Femur (tissue), 1 donor: ENCODE measurements at regions not wholly inside any gene's neighbourhood (a gene's known extent, or its start where the extent isn't known, plus 50 kb on each side); places are given as distances from the start of the nearest gene placed in this dataset.
"Not testable (repeated sequence)": the region's sequence is repeated elsewhere in the genome, so short reads cannot be mapped to it uniquely, and the experiment has no call there.

Source experiments
- DNase-seq: peaks from one replicate; pipeline ENCODE4 v3.0.0-alpha.2; 2017

DNA sequence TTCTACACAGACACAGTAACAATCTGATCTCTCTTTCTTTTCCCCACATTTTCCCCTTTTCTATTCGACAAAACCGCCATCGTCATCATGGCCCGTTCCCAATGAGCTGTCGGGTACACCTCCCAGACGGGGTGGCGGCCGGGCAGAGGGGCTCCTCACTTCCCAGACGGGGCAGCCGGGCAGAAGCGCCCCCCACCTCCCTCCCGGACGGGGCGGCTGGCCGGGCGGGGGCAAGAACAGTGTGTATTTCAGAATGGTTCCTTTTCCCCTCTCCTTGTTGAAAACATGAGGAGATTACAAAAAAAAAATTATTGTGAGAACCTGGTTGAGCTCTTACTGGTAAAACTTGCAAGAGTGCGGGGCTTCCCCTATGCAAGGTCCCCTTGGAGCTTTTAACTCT, 178.0 kb upstream of the GALNT15 start:
- DNase-seq = not testable (repeated sequence)

DNA sequence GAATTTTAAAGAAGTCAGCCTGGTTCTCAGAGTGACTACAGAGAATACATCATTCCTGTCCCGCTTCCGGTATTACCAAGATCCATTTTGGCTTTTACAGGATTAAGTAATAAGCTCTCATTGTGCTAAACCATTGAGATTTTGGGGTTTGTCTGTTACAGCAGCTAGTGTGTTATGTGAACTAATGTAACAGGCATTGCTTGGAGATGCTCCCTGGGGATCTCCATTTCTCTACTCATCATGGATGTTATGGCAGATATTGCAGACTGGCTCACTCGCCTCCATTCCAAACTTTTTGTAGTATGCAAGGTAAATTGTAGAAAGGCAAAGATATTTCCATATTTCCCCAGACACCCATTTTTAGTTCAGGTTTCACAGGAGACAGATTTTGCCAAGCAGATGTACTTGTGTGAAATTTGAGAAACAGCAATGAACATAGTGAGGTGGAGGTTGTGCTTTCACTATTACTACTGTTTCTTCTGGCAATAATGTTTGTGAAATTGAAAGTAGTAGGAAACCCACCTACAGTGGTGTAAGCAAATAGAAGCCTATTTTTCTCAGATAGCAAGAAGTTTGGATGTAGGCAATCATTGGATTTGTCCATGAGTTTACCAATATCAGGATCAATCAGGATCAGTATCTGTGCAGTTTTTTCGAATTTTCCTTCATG, 177.1 kb upstream of the GALNT15 start:
- no peak for DNase-seq

DNA sequence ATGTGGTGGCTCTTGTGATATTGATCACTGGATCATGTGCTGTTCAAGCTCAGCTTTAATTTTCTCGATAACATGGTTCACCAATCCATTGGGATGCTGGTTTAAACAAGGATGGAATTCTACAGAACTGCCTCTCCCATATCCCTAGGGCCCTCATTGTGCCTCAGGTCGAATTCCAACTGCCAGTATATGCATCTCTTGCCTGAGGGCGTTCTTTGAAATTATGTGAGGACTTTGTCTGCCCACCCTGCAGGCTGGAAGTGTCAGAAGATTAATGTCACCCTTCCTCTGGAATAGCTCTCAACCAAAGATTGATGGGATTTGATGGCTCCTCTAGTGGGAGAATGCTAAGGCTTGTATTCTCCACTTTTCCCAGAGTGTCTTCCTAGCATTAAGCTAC, 175.6 kb upstream of the GALNT15 start:
- DNase-seq = no peak

DNA sequence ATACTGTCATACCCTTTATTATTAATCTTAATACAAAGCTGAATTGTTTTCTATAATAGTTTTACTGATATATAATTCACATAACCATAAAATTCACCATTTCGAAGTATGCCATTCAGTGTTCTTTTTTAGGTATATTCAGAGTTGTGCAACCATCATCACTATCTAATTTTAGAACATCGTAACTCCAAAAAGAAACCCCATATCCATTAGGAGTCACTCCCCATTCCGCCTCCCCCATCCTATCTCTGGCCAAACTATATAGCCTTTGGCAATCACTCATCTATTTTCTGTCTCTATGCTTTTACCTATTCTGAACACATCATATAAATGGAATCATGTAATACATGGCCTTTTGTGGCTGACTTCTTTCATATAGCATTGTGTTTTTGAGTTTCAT, 169.7 kb upstream of the GALNT15 start:
- no peak for DNase-seq

DNA sequence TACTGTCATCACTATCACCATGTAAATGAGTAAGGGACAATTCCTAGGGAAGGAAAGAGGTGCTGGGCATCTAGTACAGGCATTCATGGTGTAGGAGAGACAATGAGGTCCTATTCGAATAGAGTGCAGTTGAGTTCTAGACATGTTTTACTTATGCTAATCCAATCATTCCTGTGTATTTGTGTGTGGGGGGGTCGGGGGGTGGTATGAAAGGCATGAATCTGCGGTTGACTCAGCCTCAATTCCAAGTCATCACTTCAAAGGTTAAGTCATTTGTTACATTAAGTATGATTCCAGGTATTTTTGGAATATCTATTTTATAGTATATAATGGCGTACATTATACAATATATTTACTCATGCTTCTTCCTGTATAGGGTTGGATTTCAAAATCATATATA, 163.1 kb upstream of the GALNT15 start:
- DNase-seq = no peak

DNA sequence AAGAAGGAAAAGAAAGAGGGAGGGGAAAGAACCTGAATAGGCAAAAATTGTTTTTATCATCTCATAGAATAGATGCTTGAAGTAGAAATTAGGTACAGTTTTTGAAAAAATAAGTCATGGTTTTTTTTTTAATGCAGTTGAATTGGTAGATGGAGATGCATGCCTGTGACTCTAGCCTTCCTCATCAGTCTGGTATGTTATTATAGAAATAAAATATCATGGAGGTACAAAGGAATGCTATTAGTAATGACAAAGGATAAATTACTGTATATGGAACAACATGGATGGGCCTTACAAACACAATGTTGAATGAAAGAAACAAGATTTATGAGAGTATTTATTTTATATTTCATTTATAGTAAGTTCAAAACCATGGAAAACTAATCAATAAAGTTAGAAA, 162.4 kb upstream of the GALNT15 start:
- no peak for DNase-seq

DNA sequence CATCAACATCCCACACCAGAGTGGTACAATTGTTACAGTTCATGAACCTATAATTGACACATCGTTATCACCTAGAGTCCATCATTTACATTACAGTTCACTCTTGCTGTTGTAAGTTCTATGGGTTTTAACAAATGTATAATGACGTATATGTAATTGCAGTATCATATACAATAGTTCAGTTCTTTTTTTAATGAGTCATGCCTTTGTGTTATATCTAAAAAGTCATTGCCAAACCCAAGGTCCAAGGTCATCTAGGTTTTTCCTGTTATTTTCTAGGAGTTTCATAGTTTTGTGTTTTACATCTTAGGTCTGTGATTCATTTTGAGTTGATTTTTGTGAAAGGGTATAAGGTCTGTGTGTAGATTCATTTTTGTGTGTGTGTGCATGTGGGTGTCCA, 160.9 kb upstream of the GALNT15 start:
- DNase-seq = no peak

DNA sequence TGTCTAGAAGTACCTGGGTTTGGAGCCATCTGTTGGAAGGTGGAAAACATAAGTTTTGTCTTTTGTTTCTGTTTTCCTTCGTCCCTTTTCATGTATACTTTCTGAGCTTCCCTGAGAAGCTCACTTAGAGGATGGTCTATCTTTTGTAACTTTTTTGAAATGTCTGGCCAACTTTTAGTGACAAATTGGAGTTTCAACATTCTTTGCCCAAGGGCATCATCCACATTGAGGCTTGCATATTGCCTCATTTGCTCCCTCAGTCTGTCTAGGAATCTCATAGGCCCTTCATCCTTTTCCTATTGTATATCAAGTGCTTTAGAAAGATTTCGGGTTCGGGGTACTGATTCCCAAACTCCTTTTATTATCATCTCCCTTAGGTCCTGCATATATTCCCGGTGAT, 152.7 kb upstream of the GALNT15 start:
- not testable (repeated sequence) for DNase-seq

DNA sequence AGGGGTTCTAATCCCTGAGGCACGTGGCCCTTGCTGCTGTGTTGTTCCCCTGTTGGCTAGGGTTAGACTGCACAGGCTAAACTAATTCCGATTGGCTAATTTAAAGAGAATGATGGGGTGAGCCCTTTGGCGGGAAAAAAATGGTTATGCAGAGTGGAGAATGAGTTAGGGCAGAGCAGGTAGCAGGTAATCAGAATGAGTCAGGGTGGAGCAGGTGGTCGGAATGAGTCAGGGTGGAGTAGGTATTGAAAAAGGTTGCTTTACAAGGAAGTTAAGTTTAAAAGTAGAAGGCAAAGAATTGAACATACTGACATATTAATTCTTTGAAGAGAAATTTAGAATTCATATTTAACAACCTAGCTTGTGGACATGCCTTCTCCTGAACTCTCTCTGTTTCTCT, 150.6 kb upstream of the GALNT15 start:
- not testable (repeated sequence) for DNase-seq

DNA sequence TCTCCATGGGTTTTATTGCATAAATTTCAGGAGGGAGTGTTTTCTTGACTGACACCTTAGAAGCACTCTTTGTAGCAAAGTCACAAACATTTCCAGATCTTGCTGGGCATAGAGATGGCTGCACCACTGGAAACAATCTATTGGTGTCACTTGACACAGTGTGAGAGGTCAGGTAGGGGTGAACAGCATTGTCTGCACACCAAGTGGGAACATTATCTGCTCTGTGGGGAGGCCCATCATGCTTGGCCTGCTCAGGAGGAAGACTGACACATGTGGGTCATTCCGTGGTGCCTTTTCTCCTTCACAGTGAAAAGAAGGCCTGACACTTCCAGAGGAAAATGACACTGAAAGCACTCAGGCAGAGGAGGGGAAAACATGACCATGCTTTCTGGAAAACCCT, 149.9 kb upstream of the GALNT15 start:
- DNase-seq = no peak

DNA sequence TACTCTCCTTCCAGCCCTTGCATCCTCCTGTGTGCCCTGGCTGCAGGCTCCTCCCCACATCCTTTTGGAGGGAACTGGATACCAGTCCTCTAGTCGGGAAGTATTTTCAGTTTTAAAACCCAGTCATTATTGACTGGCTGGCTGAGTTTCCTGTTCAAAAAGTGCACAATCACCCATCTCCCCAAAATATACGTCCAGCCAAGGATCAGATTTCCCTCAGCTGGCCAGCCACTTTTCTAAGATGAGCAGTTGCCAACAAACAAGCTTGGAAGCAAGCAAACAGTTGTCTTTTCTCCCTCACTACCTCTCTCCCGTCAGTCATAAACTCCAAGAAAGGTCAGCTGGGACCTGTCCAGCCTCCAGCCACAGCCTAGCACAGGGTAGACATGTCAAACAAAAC, 147.7 kb upstream of the GALNT15 start:
- peak; percentile 52 for DNase-seq

DNA sequence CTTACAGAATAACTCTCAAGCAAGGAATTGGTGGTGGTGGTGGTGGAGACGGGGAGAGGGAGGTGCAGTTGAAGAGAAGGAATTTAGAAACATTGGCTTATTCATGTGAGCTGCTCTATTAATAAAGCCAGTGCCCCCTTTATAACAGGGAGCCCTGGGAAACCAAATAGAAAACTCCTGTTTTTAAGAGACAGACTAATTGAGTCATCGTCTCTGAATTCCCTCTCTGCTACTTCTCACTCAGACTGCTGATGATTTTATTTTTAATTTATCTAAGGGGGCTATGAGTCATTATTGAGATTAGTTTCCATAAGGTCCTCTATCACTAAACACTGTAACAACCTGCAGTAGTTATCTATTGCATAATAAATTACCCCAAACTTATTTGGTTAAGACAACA, 145.9 kb upstream of the GALNT15 start:
- DNase-seq = no peak

DNA sequence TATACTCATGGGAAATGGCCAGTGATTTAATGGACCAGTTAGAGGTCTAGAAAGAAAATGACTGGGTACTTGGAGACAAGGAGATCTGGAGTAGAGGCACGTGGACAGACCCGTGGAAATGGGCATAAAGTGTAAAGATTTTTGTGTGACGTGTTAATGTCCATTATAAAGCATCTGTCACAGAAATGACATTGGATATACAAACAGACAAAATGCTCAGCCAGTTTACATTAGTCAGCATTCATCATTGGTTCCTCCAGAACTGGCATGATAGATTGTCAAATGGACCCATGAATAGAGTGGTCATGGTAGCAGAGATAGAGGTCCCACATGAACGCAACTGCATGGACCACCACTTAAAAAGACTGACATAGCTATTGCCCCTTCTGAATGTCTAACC, 144.1 kb upstream of the GALNT15 start:
- no peak for DNase-seq

DNA sequence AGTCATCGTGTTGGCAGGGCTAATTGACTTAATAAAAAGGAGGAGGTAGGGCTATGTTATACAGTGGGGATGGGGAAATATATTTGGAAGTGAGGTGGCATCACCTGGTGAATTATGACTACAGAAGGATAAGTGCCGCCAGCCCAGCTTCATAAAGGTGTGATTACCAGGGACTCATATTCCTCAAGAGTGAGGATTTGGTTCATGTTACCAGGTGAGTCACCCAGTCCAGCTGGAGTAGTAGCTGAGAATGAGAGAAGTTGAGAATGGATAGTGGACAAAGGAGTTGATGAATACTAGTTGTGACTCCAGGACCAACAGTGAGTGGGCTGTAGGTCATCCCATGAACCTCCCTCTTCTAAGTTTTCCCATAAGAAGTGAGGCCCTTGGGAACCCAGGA, 143.0 kb upstream of the GALNT15 start:
- no peak for DNase-seq

DNA sequence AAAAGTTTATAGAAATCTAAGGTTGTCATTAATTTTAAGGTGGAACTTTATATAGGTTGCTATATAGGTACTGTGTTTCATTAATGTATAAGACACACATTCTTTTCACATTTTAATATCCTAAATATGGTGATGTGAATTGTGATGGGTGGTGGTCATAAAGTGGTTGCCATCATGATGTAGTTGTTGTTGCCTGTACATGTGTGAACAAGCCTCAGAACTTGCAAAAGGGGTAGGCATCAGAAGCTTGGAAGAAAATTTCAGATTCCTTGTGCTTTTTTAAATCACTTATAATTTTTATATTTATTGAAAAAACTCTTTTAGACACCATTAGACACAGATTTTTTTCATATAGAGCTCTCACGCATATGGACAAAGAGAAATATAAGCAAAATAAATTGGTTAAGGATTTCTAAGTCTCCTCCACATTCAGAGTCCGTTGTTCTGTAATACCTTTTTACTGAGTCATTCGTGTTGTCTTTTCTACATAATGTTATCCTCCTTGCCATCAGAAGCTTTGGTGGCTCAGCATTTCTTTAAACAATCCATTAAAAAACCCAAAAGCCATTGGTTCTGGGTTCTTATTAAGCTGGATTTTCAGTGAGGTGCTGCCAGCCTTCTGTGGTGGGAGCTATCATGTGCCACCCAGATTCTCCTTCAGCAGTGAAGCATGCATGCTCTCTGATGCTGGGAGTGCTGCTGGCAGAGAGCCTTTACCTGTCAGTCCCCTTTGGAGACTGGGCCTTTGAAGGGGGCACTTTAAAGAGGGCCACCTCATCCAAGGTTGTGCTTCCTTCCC, 140.4 kb upstream of the GALNT15 start:
- no peak for DNase-seq

DNA sequence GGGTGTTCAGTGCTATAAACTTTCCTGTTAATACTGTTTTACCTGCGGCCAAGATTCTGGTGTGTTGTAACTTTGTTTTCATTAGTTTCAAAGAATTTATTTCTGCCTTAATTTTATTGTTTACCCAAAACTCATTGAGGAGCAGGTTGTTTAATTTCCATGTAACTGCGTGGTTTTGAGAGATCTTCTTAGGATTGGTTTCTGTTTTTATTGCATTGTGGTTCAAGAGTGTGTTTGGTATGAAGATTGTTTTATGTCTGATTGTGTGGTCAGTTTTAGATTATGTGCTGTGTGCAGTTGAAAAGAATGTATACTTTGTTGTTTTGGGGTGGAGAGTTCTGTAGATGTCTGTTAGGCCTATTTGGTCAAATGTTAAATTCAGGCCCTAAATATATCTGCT, 133.5 kb upstream of the GALNT15 start:
- DNase-seq = no peak

DNA sequence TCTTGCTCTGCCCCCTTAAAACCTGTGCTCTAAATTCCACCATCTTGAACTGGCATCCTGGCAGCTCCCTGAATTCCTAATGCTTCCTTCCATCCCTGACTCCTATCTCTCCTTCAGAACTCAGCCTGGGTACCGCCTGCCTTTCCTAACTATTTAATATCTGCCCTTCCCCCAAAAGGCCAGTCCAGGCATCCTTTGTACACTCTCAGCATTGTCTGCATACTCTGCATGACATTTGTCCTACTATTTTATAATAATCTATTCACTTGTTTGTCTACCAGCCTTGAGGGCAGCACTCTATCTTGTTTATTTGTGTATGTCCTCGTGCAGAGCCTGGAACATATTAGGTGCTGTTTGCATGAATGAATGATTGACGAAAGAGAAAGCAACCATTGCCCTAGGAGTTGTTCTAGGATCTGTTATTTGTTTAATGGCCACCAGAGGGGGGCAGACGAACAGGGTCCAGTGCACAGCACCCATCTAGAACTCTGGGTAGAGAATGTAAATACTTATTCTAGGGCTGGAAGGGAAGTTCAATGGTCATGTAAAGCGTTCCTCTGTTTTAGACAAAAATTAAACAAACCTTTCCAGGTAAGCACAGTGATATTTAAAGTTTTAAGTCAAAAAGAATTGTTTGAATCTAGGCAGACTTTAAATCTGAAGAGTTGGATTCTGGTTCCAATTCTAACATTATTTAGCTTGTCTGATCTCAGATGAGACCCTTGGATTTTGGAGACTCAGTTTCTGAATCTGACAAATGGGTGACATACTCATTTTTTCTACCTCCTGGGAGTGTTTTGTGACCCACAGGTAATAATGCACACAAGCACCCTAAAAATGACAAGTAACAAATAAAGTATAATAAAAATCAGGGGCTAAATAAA, 125.8 kb upstream of the GALNT15 start:
- DNase-seq = peak; percentile 52

DNA sequence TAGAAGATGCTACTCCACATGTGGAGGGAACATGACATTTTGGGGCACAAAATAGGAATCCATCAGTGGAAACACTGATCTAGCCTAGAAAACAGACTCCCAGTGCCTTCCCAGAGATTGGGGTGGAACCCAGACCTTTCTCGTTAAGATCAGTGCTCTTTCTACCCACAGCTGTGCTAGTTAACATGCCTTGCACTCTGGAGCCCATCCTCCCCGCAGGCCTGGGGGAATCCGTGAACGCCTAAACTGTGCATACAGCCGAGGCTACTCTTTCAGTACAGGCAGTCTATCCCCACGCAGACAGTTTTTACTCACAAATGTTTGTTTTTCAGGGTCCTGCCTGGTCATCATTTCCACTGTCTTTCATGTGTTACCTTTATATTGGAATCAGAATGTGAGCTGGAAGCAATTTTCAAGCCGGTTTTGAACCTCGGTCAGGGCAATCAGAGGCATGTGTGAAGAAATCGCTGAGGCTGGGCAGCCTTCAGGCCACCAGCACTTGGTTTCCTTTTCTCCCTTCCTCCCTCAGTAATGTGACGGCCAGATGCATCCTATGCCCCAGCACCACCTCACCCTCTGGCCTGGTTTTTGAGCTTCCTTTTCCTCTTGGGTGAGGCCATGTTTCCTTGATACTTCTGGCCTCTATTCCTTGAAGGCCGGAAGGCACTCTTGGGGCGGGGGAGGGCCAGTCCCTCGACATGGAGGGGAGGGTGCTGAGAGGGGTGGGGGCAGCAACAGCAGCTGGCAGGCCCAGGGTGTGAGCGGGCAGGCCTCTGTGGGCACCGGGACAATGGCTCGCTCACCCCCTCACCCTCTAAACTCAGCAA, 123.6 kb upstream of the GALNT15 start:
- peak; percentile 45 for DNase-seq

DNA sequence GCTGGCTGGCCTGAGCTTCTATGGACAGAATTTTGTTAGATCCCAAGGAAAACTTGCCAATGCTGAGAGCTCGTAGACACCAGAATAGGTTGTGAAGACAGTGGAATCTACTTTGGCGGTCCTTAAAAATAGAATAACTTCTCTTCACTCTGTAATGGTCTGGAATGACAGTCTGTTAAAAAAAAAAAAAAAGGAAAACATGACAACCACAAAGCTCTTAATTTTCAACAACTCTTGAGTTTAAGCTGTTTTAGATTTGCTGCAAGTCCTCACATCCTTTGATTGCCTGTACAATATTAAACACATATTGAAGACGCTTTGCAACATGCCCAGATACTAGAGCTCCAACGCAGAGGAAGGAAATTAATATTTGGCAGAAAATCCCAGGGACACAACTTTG, 122.8 kb upstream of the GALNT15 start:
- no peak for DNase-seq

DNA sequence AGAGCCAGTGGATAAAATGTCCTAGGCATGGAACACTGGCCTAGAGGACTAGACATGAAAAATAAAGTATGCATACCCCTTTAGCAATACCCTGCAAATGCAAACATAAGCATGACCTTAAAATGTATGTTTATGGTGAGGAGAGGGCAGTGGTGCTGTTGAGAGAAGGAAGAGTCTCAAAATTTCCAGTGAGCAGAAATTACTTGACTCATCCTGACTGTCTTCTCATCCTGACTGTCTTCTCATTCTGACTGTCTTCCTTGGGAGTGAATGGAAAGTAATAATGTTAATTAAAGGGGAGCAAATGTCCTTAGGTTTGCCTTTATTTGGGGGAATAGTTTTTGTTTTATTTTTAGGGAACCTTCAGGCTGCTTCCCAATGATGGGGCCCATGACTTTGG, 121.5 kb upstream of the GALNT15 start:
- DNase-seq = no peak

DNA sequence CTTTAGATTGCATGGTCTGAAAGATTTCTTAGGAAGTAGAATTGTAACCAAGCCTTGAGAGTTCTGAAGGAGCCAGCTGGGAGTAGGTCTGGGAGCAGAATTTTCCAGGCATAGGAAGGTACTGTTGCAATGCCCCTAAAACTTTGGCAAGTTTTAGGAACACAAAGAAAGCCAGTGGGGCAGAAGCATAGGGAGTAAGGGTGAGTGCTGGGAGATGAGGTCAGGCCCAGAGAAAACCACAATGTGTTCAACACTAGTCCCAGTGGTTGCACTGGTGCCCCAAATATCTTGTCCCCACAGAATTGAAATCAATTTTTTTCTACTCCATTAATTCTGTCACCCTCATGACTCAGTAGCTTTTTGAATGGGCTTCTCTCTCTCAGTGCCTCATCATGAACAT, 120.7 kb upstream of the GALNT15 start:
- no peak for DNase-seq

DNA sequence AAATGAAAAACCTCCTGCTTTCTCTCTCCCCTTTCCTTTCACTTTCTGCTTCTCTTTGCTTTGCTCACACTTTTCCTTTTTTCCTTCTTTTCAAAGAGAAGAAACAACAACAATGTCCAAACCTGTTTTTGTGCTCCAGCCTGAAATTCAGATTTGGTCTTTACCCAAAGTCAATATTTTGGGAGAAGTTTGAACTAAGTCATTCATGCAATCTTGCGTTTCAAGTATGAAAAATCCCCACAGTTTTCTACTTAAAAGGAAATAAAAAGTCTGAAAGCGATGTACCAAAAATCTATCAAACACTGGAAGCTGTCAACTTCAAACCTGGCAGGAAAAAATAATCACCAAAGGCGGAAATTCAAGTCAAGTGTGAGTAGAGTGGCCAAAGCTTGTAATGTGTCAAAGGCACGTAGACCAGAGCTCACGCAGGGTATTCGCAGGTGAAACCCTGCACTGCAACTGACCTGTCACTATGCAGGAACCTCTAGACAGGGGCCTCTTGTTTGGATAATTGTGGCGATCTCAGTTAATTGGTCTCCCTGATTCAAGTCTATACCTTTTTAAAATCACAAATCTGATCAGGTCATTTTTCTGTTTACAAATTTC, 118.8 kb upstream of the GALNT15 start:
- no peak for DNase-seq
